ENCODE measurements at regions not wholly inside any gene's neighbourhood (a gene's known extent, or its start where the extent isn't known, plus 50 kb on each side); places are given as distances from the start of the nearest gene placed in this dataset.

GRCh38 chr11:45394294-45395085, 108.3 kb upstream of the SYT13 start:
- in situ Hi-C loops (cut with HindIII; ENCODE audit: extremely low pct_ligation_motif_present, low pct_unique_long_range_greater_than_20kb), result no loop called here
- 0 out of 6 replicates have a peak overlapping the region, but pooled peaks of 1 of the 3 experiments have one; percentile 2 for H3K4me3 ChIP-seq (replicated peaks in 1 of 3; ENCODE audit: insufficient read depth in 1 of 3, low read depth in 2 of 3, low read length in 3 of 3)
- H3K79me2 ChIP-seq (ENCODE audit: insufficient read depth, low read length), result no peaks in the 10 kb centered on the region
- no peak overlapping the region for H3K9ac ChIP-seq (ENCODE audit: insufficient read depth, low read depth, low read length)
- peak overlapping the region; percentile 37 for H3K4me2 ChIP-seq (ENCODE audit: low read depth, low read length)
- peaks cover 2 to 16% of the 10 kb centered on the region in 2 experiments; a peak in 2 of 5 replicates for H3K27me3 ChIP-seq (ENCODE audit: control insufficient read depth in 1 of 2, insufficient read depth in 2 of 2, low read length in 2 of 2)
- no TSS peak for BruUV-seq (replicated peaks)
- FAIRE-seq, result peak; percentile 70
- no peaks in the 10 kb centered on the region for H4K20me1 ChIP-seq (ENCODE audit: insufficient read depth, low read length)
- H3K36me3 ChIP-seq (replicated peaks in 1 of 2; ENCODE audit: control insufficient read depth in 1 of 2, insufficient read depth in 2 of 2, low read length in 2 of 2), result no peaks in the 10 kb centered on the region
- no peak overlapping the region for H2AFZ ChIP-seq (ENCODE audit: low read length)
- WGBS (ENCODE audit: low lambda C conversion rate), result 8% methylated on average over 8 of the region's 8 CpGs
- intact Hi-C loops (cut with micrococcal nuclease; ENCODE audit: unreplicated experiment), result no loop called here
- H3K4me1 ChIP-seq (ENCODE audit: insufficient read depth, low read length), result peaks cover 70% of the 10 kb centered on the region
- CTCF ChIA-PET (ENCODE audit: low intra/inter-chr PET ratio, low total read pairs), result no interaction called here
- peak; percentile 30 for DNase-seq (ENCODE audit: low spot score)
- peak; percentile 26 for ATAC-seq
- H3K9me3 ChIP-seq (ENCODE audit: low read length), result no peaks in the 10 kb centered on the region
- POLR2A ChIA-PET, result no interaction called here
- H3K27ac ChIP-seq (ENCODE audit: extremely low read length, insufficient read depth, low read length), result no peak overlapping the region
- TF ChIP-seq ZZZ3 (CRISPR knock-in tag; IDR thresholded peaks at IDR 0.05; ENCODE audit: borderline replicate concordance) (no peak), ZBTB42 (CRISPR knock-in tag; IDR thresholded peaks at IDR 0.05) (peak; percentile 73; the same call in 1 of the 2 replicates), RAD51 (IDR thresholded peaks at IDR 0.05; ENCODE audit: borderline replicate concordance) (no peak), ZNF589 (CRISPR knock-in tag; conservative IDR thresholded peaks at IDR 0.05) (no peak), SNAPC5 (CRISPR knock-in tag; IDR thresholded peaks at IDR 0.05; ENCODE audit: borderline replicate concordance) (no peak), PBX3 (CRISPR knock-in tag; IDR thresholded peaks at IDR 0.05; ENCODE audit: borderline replicate concordance) (no peak), NFYB (CRISPR knock-in tag; IDR thresholded peaks at IDR 0.05) (no peak), KLF15 (CRISPR knock-in tag; IDR thresholded peaks at IDR 0.05; ENCODE audit: borderline replicate concordance) (no peak), ZNF205 (CRISPR knock-in tag; IDR thresholded peaks at IDR 0.05) (no peak), ZNF841 (CRISPR knock-in tag; IDR thresholded peaks at IDR 0.05; ENCODE audit: borderline replicate concordance) (no peak), ZNF251 (CRISPR knock-in tag; IDR thresholded peaks at IDR 0.05) (no peak), CCDC6 (CRISPR knock-in tag; IDR thresholded peaks at IDR 0.05) (no peak), ZNF292 (CRISPR knock-in tag; IDR thresholded peaks at IDR 0.05; ENCODE audit: borderline replicate concordance, low read depth) (0 out of 2 replicates have a peak, but pooled peaks have one; percentile 33), ZSCAN12 (CRISPR knock-in tag; IDR thresholded peaks at IDR 0.05) (no peak), HINFP (CRISPR knock-in tag; IDR thresholded peaks at IDR 0.05; ENCODE audit: low read depth) (no peak), ESRRA (CRISPR knock-in tag; IDR thresholded peaks at IDR 0.05; ENCODE audit: low read depth) (peak; percentile 47; the same call in 1 of the 2 replicates), ZFP41 (CRISPR knock-in tag; IDR thresholded peaks at IDR 0.05; ENCODE audit: borderline replicate concordance) (no peak), NONO (IDR thresholded peaks at IDR 0.05) (no peak), NONO (CRISPR knock-in tag; conservative IDR thresholded peaks at IDR 0.05) (no peak), SOX13 (IDR thresholded peaks at IDR 0.05) (no peak), SOX13 (CRISPR knock-in tag; conservative IDR thresholded peaks at IDR 0.05 in 1 of 2, IDR thresholded peaks at IDR 0.05 in 1 of 2) (no peak; a peak in 1 of 4 replicates), ISX (CRISPR knock-in tag; conservative IDR thresholded peaks at IDR 0.05) (no peak)
